Pons (tissue), 1 donor: ENCODE measurements at regions not wholly inside any gene's neighbourhood (a gene's known extent, or its start where the extent isn't known, plus 50 kb on each side); places are given as distances from the start of the nearest gene placed in this dataset.
"Not testable (repeated sequence)": the region's sequence is repeated elsewhere in the genome, so short reads cannot be mapped to it uniquely, and the experiment has no call there.

ENCODE experiments used
- DNase-seq: peaks from one replicate; pipeline ENCODE4 v3.0.0-alpha.2; 2016; ENCODE audit warnings: low spot score

GRCh38 chr18:45342166-45342565 is 273.1 kb upstream of the SLC14A2 start:
- DNase-seq: no peak

- no peak for DNase-seq
Observed at GRCh38 chr18:45342653-45343052, 272.6 kb upstream of the SLC14A2 start.

- DNase-seq: no peak
Observed at GRCh38 chr18:45343365-45343764, 271.9 kb upstream of the SLC14A2 start.

- DNase-seq: not testable (repeated sequence)
Observed at GRCh38 chr18:45344680-45345079, 270.6 kb upstream of the SLC14A2 start.

DNA sequence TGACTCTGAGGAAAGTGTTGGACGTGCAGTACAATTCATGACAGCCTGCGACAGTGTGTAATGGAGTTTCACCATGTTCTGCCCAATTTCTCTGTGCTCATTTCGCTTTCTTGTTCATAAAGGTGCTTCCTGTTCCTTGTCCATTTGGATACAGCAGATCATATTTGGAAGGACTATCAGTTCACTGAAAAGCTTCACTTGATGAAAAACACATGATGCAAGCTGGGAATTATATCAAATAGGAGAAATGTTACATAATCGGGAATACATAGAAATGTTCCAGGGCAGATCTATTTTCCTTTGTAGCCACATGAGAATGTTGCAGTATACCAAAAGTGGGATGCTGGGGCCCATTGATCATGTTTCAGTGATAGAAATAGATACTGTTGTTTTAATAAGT is 266.3 kb upstream of the SLC14A2 start:
- DNase-seq: no peak

- no peak for DNase-seq
Observed at GRCh38 chr18:45349467-45349866, 265.8 kb upstream of the SLC14A2 start.

GRCh38 chr18:45350404-45351156 is 264.7 kb upstream of the SLC14A2 start:
- no peak for DNase-seq

GRCh38 chr18:45352874-45353273 is 262.4 kb upstream of the SLC14A2 start:
- no peak for DNase-seq

- DNase-seq: no peak
Observed at GRCh38 chr18:45353530-45353929, 261.7 kb upstream of the SLC14A2 start.

GRCh38 chr18:45355944-45356520 is 259.2 kb upstream of the SLC14A2 start:
- no peak for DNase-seq

DNA sequence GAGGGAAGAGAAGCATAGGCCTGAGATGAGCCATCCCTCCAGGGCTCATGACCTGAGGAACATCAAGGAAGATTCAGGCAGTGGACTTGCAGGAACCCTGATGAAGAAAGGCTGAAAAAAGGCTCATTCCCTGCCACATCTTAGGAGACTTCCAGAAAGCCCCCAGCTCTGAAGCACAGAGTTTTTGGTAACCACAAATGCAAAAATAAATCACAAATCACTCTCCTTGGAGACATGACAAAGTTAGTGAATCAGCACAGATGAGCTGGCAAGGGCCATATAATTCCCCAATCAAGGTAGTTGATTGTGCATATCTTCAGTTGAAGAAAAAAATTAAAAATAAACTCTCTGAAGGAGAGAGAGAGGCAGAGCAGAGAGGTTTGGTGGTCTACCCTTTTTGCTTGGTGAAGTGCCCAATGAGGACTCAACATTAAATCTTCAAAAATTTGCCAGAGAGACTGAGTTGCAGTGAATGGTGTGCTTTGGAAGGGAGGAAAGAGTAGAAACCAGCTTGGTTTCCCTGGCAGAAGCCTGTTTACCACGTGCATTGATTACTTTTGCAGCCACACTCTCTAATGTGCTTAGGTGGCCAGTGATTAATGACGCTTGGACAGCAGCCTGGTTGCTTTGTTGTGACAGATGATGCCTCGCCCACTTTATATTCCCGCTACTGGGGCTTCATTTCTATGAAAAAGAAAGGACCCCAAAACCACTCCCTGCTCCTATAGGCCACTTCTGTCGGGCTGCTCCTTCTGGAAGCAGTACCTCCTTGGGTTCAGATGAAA is 257.4 kb upstream of the SLC14A2 start:
- no peak for DNase-seq

GRCh38 chr18:45359275-45360009 is 255.8 kb upstream of the SLC14A2 start:
- no peak for DNase-seq

DNA sequence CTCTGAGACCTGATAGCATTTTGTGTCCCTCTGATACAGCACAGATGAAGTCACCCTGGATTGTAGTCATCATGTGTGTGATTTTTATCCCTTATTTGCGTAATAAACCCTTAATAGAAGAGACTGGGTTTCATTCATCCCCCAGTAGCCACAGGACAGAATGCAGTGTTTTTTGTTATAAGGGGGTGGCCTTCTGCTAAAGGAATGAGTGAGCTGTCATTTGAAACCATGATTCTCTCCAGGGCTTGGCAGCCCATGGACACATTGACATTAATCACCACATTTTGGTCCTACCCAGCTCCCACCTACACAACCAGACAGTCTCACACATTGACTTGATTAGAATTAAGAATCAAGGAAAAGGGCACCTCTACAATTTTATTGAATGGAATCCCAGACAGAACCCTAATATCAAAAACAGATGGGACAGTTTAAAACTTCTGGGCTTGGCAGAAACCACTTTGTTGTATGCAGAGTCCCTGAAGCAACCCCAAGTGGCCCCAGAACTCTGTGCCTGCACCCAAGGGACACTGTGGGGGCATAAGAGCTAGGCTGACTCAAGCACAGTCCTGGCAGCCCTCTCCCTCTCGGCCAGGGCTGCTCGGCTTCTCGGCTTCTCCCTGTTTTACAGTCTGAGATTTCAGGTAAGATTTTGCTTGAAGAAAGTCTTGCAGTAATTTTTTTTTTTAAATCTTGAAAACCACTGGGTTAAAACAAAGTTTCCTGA is 254.0 kb upstream of the SLC14A2 start:
- no peak for DNase-seq

GRCh38 chr18:45363196-45363595 is 252.1 kb upstream of the SLC14A2 start:
- DNase-seq: peak; percentile 31

DNA sequence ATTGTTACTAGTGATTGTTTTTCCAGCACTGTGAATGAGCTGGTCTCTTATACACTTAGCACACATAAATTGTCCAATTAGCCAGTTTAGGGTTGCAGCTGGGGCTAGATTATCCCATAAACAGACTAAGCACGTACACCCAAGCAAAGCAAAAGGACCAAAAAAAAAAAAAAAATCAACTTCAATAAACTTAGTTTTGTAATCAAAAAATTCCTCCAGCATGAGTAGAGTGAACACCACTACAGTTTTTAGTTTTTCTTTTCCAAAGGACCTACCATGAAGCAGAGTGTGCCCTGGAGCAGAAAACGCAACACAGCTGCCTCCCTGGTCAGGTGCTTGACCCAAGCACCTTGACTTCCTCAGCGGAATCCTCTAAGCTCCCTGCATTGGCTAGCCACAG is 249.4 kb upstream of the SLC14A2 start:
- DNase-seq: no peak

GRCh38 chr18:45370255-45371010 is 244.8 kb upstream of the SLC14A2 start:
- no peak for DNase-seq

- no peak for DNase-seq
Observed at GRCh38 chr18:45373286-45373880, 241.9 kb upstream of the SLC14A2 start.

DNA sequence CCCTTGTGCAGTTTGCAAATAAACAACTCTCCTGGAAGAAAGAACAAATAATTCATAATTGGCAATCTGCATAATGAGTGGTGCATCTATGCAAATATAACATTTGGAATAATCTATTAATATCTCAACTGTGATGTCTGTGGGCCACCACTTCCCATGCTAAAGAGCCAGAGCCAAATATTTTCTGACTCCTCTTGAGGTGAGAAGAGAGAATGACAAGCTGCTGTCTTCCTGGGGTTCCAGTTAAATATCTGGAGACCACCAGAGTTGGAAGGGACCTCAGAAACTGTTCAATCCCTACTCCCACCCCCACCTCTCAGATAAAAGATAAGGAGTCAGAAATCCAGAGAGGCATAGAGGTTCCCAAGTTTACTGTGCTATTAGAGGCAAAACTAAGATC is 241.0 kb upstream of the SLC14A2 start:
- DNase-seq: no peak

DNA sequence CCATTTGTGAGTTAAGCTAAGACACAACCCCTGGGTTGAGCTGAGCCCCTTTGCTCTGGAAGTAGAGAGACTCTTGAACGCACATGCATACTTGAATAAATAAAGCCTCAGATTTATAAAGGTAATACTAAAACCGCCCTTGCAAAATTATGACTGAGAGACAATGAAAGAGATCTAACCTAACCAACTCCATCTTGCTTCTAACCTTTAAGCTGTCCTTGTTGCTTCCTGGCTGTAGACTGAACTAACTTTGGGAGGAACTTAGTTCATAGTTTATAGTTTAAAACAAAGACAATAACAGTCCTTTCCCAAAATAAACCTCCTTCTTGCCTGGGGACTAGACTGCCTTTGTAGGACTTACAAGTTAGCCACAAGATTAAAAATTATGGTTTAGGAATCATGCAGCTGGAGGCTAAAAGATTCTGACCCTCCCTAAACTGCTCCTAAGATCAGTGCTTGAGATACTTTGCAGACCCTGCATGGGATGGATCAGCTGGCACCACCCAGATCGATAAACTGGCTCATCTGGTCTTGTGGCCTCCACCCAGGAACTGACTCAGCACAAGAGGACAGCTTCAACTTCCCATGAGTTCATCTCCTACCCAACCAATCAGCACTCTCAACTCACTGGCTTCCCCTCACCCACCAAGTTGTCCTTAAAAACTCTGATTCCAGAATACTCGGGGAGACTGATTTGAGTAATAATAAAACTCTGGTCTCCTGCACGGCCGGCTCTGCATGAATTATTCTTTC is 240.2 kb upstream of the SLC14A2 start:
- DNase-seq: no peak

DNA sequence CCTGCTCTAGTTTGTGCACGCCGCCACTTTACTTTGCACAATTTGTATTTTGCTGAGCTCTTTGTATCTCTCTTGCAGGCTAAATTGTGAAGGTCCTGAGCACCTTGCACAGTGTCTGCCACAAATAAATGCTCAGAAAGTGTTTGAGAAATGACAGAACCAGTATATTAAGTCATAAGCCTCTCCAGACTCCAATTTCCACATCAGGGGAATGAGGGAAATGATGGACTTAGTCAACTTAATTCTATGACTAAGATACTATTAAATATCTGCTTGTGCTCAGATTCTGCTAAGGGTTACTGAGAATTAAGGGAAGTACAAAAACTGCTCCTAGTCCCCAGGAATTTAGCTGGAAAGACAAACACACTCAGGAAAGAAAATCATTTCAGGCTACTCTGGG is 239.1 kb upstream of the SLC14A2 start:
- no peak for DNase-seq
